Caco-2 (cell line): ENCODE measurements at regions not wholly inside any gene's neighbourhood (a gene's known extent, or its start where the extent isn't known, plus 50 kb on each side); places are given as distances from the start of the nearest gene placed in this dataset.
A peak's percentile ranks its signal among the peaks of the same experiment; 100 is the strongest.

Experiments
- BruUV-seq: library from RNA; stranded (reverse); fragments of 400-500 nt; replicated peaks from 2 replicates; lab custom pipeline; 2021; lab: Mats Ljungman, UMichigan
- CTCF ChIA-PET: fragments of 300-600 bp; sonication (Branson Sonifier 250); formaldehyde crosslinking; loops from one replicate; lab custom pipeline; 2022; ENCODE audit warnings: antibody characterized with exemption; lab: Charles Lee
- POLR2A ChIA-PET: fragments of 300-600 bp; sonication (Branson Sonifier 250); formaldehyde crosslinking; loops from one replicate; lab custom pipeline; 2022; ENCODE audit warnings: antibody characterized with exemption; lab: Charles Lee
- DNase-seq, 2 experiments: peaks; one replicate each; pipeline versions ENCODE4 v3.0.0 to v3.0.0-alpha.2; 2020 to 2022
- H3K27me3 ChIP-seq: replicated peaks from 2 replicates; pipeline ENCODE4 v1.6.0; 2011; ENCODE audit warnings: low read length; ENCODE audit not compliant: control insufficient read depth, insufficient read depth
- H3K36me3 ChIP-seq: 2 replicates; pipeline ENCODE4 v1.5.1; 2011; ENCODE audit warnings: low read length; ENCODE audit not compliant: control insufficient read depth, insufficient read depth
- H3K4me1 ChIP-seq: fragments of 250-450 bp; sonication (Bioruptor Pico); 2 replicates; pipeline ENCODE4 v1.5.1; 2020; ENCODE audit warnings: mild to moderate bottlenecking
- H3K4me3 ChIP-seq: 2 replicates; pipeline ENCODE4 v1.5.1; 2011; ENCODE audit warnings: low read depth, mild to moderate bottlenecking, control low read depth, low read length
- H3K9me3 ChIP-seq: fragments of 250-450 bp; sonication (Bioruptor Pico); 2 replicates; pipeline ENCODE4 v1.5.1; 2020; ENCODE audit warnings: mild to moderate bottlenecking, moderate library complexity
- H3K27ac Mint-ChIP-seq: one replicate; pipeline ENCODE4 v1.8.0; 2022; ENCODE audit warnings: mixed read lengths; ENCODE audit not compliant: unreplicated experiment
- H3K27me3 Mint-ChIP-seq: one replicate; pipeline ENCODE4 v1.8.0; 2022; ENCODE audit warnings: mixed read lengths; ENCODE audit not compliant: insufficient read depth, unreplicated experiment
- H3K36me3 Mint-ChIP-seq: one replicate; pipeline ENCODE4 v1.8.0; 2022; ENCODE audit warnings: mild to moderate bottlenecking, mixed read lengths; ENCODE audit not compliant: insufficient read depth, unreplicated experiment
- H3K4me1 Mint-ChIP-seq: one replicate; pipeline ENCODE4 v1.8.0; 2022; ENCODE audit warnings: low read depth, mixed read lengths; ENCODE audit not compliant: unreplicated experiment
- H3K4me3 Mint-ChIP-seq: one replicate; pipeline ENCODE4 v1.8.0; 2022; ENCODE audit warnings: mild to moderate bottlenecking, moderate library complexity, mixed read lengths; ENCODE audit not compliant: unreplicated experiment
- H3K9me3 Mint-ChIP-seq: one replicate; pipeline ENCODE4 v1.8.0; 2022; ENCODE audit warnings: mixed read lengths; ENCODE audit not compliant: unreplicated experiment
- CTCF ChIP-seq, 2 experiments: fragments of 200-600 bp in 1 of 2; IDR thresholded peaks; 1 replicate in 1 of 2; 2 replicates in 1 of 2; pipeline versions ENCODE4 v1.5.1 to v1.8.0; 2011 to 2022; ENCODE audit warnings: antibody characterized with exemption in 1 of 2, control low read depth in 1 of 2, inconsistent platforms in 1 of 2, low read depth in 1 of 2, low read length in 1 of 2, mild to moderate bottlenecking in 1 of 2, moderate library complexity in 1 of 2; ENCODE audit not compliant: insufficient read depth in 1 of 2, severe bottlenecking in 1 of 2, unreplicated experiment in 1 of 2
- intact Hi-C: fragments of 100-400 bp; cut with micrococcal nuclease; formaldehyde crosslinking; loops from one replicate; pipeline ENCODE4 v1.10.0; 2022; ENCODE audit not compliant: unreplicated experiment

- no TSS peak for BruUV-seq
- Mint-ChIP-seq H3K27me3 (no peaks in the 10 kb centered on the region), H3K9me3 (peaks cover 12% of the 10 kb centered on the region), H3K4me3 (no peak overlapping the region), H3K4me1 (no peaks in the 10 kb centered on the region), H3K36me3 (no peaks in the 10 kb centered on the region), H3K27ac (no peak overlapping the region)
- DNase-seq = no peak
- intact Hi-C loops = no loop called here
- ChIA-PET CTCF (no interaction called here), POLR2A (no interaction called here)
- no peak for TF ChIP-seq CTCF (IDR thresholded peaks at IDR 0.05; ENCODE audit: insufficient read depth in 1 of 2, low read depth in 1 of 2, low read length in 1 of 2, severe bottlenecking in 1 of 2, unreplicated experiment in 1 of 2)
- H3K9me3 ChIP-seq = no peaks in the 10 kb centered on the region
- no peak overlapping the region for H3K4me3 ChIP-seq
- no peaks in the 10 kb centered on the region for H3K4me1 ChIP-seq
- no peaks in the 10 kb centered on the region for H3K27me3 ChIP-seq
- no peaks in the 10 kb centered on the region for H3K36me3 ChIP-seq
Observed at GRCh38 chr4:124243671-124244366, 468.7 kb downstream of the ANKRD50 start.

DNA sequence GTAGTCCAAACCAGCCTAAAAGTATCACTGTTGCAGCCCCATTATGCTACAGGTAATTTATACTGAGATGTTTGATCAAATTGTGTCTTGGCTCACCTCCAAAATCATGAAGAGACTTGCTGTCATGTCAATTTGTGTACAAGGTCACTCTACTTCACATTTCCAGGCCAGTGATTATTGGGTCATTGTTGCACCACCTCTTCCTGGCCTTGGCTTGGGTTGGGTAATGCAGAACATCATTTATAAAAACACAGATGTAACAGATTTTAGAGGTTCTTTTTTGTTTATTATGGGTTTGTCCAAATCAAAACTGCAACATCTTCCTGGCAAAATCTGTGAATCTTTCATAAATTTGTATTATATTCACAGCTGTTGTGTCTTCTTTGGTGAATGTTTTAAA lies 459.5 kb downstream of the ANKRD50 start:
- Mint-ChIP-seq H3K27ac (no peak overlapping the region), H3K27me3 (no peaks in the 10 kb centered on the region), H3K4me1 (no peaks in the 10 kb centered on the region), H3K4me3 (no peak overlapping the region), H3K9me3 (no peaks in the 10 kb centered on the region), H3K36me3 (no peaks in the 10 kb centered on the region)
- BruUV-seq = no TSS peak
- POLR2A ChIA-PET = no interaction called here
- DNase-seq = no peak
- no peak overlapping the region for H3K4me3 ChIP-seq
- no peaks in the 10 kb centered on the region for H3K36me3 ChIP-seq
- CTCF ChIA-PET = no interaction called here
- TF ChIP-seq CTCF (IDR thresholded peaks at IDR 0.05; ENCODE audit: insufficient read depth in 1 of 2, low read depth in 1 of 2, low read length in 1 of 2, severe bottlenecking in 1 of 2, unreplicated experiment in 1 of 2) = no peak
- no peaks in the 10 kb centered on the region for H3K27me3 ChIP-seq
- intact Hi-C loops = no loop called here
- H3K9me3 ChIP-seq = no peaks in the 10 kb centered on the region
- H3K4me1 ChIP-seq = no peaks in the 10 kb centered on the region

DNA sequence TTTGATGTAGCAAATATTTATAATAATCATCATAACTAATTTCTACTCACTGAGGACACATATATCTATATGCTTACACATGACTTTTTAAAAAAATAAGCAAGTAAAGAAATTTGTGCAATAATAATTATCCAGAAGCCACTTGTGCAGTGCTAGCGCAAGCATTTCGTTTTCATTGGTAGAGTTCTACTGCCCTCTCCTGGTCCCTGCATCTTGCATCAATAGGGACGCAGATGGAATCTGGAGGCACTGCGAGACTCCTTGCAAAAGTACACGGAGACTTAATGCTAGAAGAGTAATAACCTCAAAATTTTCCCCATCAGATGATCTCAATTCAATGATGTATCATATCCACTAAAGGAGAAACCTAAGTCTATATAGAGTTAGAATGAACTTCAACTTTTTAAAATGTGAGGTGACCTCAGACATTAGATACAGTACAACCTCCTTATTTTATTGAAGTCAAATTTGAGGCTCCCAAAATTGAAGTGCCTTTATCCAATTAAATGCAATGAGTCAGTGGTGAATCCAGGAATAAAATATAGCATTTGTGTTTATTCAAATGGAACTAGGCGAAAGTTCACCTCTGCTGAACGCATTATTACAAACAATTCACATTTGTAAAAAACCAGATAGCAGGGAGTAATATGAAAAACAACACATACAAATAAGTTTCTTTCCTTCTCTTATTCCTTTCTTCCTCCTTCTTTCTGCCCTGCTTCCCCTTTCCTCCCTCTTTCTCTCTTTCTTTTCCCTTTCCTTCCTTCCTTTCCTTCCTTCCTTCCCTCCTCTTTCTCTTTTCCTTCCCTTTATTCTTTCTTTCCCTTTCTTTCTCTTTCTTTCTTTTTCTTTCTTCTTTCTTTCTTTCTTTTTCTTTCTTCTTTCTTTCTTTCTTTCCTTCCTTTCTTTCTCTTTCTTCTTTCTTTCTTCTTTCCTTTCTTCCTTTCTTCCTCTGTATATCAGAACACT lies 450.0 kb downstream of the ANKRD50 start:
- Mint-ChIP-seq H3K4me1 (no peaks in the 10 kb centered on the region), H3K27ac (no peak overlapping the region), H3K36me3 (no peaks in the 10 kb centered on the region), H3K27me3 (peaks cover 6% of the 10 kb centered on the region), H3K9me3 (no peaks in the 10 kb centered on the region), H3K4me3 (no peak overlapping the region)
- no peaks in the 10 kb centered on the region for H3K27me3 ChIP-seq
- H3K4me1 ChIP-seq = no peaks in the 10 kb centered on the region
- no peaks in the 10 kb centered on the region for H3K36me3 ChIP-seq
- DNase-seq = peak; percentile 58 to 74
- no TSS peak for BruUV-seq
- ChIA-PET CTCF (no interaction called here), POLR2A (no interaction called here)
- H3K4me3 ChIP-seq = no peak overlapping the region
- peak; percentile 77 to 79 for TF ChIP-seq CTCF (IDR thresholded peaks at IDR 0.05; ENCODE audit: insufficient read depth in 1 of 2, low read depth in 1 of 2, low read length in 1 of 2, severe bottlenecking in 1 of 2, unreplicated experiment in 1 of 2)
- no peaks in the 10 kb centered on the region for H3K9me3 ChIP-seq
- intact Hi-C loops = loop anchor here (1.0 to 5.0 kb wide), 4 partner anchors 60 to 600 kb away; no protein-coding TSS in a partner anchor
